ENCODE measurements at regions not wholly inside any gene's neighbourhood (a gene's known extent, or its start where the extent isn't known, plus 50 kb on each side); places are given as distances from the start of the nearest gene placed in this dataset.

DNA sequence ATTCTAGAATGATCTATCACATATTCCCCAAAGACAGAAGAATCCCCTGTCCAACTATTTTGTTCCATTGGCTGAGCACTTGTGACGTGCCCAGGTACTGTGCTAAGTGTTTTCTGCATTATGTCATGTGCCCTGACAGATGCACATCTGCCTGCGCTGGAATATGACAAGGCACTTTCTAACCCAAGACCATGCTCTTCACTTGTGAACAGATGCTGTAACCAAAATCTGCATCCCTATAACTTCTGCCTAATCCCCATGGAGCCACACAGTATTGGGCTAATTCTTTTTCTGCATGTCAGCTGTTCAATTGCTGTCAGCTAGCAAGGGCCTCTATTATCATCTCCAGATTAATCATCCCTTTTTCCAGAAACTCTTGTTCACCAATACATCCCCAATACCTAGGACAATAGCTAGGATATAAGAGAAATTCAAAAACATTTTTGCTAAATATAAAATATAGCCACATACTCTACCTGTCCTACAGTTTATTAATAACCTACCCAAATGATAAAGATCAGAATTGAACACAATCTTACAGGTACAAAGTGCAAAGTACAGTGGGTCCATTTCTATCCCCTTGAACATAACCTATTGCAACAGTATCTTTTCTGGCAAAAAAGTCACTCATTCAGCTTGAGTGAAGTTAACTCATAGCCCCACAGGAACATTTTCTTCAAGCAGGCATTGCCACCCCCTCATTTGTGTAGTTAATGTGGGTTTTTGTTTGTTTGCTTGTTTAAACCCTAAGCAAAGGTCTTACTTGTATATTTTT is 109.4 kb upstream of the LRRN1 start:
- TF ChIP-seq, protein P1, sequence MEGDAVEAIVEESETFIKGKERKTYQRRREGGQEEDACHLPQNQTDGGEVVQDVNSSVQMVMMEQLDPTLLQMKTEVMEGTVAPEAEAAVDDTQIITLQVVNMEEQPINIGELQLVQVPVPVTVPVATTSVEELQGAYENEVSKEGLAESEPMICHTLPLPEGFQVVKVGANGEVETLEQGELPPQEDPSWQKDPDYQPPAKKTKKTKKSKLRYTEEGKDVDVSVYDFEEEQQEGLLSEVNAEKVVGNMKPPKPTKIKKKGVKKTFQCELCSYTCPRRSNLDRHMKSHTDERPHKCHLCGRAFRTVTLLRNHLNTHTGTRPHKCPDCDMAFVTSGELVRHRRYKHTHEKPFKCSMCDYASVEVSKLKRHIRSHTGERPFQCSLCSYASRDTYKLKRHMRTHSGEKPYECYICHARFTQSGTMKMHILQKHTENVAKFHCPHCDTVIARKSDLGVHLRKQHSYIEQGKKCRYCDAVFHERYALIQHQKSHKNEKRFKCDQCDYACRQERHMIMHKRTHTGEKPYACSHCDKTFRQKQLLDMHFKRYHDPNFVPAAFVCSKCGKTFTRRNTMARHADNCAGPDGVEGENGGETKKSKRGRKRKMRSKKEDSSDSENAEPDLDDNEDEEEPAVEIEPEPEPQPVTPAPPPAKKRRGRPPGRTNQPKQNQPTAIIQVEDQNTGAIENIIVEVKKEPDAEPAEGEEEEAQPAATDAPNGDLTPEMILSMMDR (IDR thresholded peaks at IDR 0.05) = no peak
- TF ChIP-seq POLR2A (IDR thresholded peaks at IDR 0.05) (no peak), EP300 (IDR thresholded peaks at IDR 0.05; ENCODE audit: low read depth) (no peak), POLR2AphosphoS5 (IDR thresholded peaks at IDR 0.05) (no peak)

Measured in transverse colon (tissue), 4 donors.